ENCODE measurements at regions not wholly inside any gene's neighbourhood (a gene's known extent, or its start where the extent isn't known, plus 50 kb on each side); places are given as distances from the start of the nearest gene placed in this dataset.

DNA sequence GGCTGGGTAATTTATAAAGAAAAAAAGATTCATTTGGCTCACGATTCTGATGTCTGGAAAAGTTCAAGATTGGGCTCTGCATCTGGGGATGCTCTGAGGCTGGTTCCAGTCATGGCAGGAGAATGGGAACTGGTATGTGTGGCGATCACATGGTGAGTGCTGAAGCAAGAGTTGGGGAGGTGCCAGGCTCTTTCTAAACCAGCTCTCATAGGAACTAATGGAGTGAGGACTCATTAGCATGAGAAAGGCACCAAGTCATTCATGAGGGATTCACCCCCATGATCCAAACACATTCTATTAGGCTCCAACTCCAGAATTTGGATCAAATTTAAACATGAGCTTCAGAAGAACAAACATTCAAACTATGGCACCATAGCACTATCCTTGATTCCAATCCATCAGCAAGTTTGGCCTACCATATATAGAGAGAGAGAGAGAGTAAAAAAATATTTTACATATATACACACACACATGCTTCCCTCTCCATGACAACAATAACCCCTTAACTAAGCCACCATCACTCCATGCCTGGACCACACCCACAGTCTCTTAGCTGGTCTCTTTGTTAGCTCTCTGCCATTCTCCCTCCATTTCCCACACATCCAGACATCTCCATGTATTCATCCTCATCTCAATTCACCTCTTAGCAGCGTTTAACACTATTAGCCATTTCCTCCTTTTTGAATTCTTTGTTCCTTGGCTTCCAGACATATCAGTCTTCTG is 57.9 kb downstream of the NPY start:
- no peak for DNase-seq (ENCODE audit: low read depth in 2 of 2)

DNA sequence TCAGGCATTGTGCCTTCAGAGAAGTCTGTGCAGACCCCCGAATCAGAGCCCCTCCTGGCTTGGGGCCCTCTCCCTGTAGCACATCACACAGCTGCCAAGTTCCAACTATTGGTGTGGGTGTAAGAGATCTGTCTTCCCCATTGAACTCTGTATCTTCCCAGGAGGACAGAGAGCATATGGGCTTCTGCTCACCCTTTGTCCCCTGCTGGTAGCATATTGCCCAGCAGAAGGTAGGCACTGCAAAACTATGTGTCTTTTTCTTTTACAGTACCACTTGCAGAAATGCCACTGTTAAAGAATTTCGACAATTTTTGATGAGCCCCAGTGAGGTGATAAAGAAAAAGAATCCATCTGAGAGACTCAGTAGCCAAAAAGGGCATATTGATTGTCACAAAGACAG is 59.6 kb downstream of the NPY start:
- no peak for DNase-seq (ENCODE audit: low read depth in 2 of 2)

DNA sequence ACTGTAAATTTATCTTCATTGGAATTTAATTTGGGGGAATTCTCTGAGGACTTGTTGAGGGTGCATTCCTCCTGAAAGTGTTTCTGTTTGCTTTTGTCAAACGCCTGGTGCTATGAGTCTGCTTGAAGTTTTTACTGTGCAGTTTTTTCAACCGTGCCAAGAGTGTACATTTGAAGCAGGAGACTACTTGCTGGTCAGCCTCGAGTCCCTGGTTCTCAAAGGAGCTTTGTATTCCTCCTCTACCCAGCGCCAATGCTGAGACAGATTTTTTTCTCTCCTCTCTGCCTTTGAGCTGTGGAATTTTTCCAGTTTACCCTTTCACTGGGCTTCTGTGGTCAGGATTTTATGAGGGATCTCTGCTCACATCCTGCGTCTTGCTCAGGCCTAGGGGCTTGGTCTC is 62.1 kb downstream of the NPY start:
- no peak for DNase-seq (ENCODE audit: low read depth in 2 of 2)

DNA sequence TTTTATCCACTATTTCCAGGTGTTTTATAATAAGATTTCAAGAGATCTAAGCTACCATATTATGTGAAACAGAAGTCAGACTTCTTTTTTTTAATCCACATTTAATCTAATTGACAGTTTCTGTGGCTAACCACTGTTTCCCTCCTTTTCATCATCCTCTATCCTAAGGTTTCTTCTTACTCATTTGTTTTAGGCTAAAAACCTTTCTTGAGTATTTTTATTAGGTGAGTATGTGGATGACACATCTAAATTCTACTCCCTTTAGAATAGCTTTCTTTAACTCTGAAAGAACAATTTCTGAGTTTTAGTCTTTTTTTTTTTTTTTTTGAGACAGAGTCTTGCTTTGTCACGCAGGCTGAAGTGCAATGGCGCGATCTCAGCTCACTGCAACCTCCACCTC is 62.7 kb downstream of the NPY start:
- DNase-seq (ENCODE audit: low read depth in 2 of 2), result no peak

DNA sequence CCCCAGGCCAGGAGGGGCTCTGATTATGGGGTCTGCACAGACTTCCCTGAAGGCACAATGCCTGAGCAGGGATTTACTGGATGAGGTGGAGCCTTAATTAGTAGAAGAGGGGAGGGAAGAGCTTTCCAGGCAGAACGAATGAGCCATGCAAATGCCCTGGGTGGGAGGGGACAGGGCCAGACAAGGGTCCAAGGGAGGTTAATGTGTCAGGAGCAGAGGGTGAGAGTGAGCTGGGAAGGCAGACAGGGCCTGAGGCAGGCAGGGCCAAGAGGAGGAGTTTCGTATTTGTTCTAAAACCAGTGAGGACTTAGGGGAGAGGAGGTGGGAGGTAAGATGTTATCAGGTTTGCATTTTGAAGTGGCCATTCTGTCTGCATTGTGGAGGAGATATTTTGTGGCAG is 65.3 kb downstream of the NPY start:
- DNase-seq (ENCODE audit: low read depth in 2 of 2), result no peak

DNA sequence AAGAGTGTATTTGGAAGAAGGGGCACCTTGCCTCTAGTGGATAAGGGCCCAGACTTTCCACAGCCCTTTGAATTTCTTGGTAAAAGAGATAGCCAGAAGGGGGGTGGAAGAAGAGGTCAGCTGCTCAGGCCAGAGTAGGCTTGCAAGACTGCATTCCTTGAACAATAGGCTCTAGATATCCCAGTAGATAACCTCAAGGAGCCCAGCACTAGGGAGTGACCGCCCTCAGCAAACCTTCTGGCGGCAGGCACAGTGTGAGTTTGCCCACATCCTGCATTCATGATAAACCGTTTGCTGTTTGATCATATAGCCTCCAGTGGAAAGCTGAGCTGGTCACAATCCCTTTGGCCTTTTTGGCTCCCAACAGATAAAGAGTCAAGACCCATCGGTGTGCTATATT is 70.5 kb downstream of the NPY start:
- no peak for DNase-seq (ENCODE audit: low read depth in 2 of 2)

DNA sequence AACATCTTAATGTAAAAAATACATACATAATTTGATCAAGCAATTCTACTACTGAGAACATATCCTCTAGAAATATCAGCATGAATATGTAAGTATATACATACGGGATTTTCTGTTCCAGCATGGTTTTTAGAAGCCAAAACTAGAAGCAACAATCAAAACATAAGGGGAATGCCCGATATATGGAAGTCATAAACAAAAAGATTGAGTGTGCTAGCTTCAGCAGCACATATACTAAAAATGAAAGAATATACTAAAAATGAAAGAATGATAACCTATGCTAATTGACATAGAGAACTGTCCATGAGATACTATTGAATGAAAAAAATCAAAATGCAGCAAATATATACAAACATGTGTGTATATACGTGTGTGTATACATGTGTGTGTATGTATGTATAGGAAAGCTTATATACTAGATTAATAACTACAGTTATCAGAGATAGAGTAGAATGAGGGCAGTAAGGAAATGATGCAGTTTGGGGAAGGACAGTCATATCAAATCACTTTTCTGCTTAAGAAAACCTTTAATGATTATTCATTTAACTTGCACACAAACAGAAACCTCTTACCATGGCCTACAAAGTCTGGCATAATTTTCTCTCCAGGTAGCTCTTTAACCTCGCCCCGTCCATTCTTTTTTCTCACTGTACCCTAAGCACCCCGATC is 72.9 kb downstream of the NPY start:
- no peak for DNase-seq (ENCODE audit: low read depth in 2 of 2)

DNA sequence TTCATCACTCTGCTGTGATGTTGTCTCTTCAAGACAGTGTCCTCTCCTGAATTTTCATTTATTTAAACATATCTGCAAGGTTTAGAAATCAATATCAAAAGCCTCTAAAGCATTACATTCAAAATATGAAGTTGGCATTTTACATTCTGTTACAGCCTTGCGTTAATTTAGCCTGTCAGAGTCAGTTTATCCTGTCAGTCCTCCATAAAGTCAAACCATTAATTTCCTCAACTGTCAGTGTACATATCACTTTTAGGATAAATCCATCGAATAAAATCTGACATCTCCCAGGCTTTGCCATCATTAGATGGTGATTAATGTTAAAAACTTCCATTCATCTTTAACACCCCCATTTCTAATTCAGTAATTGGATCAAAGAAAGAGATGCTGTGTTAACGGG is 77.0 kb downstream of the NPY start:
- DNase-seq (ENCODE audit: low read depth in 2 of 2), result no peak

DNA sequence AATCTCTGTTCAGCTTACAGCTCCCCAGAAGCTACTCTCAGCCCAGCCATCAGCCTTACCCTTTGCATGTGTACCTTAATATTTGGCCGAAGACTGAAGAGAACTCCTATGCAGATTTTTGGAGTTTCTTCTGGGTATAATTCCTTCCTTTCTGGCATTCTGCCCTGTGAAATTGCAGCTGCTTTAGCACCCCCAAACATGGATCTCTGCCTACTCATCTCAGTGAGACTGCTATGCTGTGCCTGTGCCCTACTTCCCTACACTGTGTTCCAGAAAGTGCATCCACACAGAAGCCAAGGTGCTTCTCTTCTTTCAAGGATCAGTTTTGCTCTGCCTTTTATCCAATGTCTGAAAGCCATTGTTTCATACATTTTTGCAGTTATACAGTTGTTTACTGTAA is 81.6 kb downstream of the NPY start:
- DNase-seq (ENCODE audit: low read depth in 2 of 2), result no peak

DNA sequence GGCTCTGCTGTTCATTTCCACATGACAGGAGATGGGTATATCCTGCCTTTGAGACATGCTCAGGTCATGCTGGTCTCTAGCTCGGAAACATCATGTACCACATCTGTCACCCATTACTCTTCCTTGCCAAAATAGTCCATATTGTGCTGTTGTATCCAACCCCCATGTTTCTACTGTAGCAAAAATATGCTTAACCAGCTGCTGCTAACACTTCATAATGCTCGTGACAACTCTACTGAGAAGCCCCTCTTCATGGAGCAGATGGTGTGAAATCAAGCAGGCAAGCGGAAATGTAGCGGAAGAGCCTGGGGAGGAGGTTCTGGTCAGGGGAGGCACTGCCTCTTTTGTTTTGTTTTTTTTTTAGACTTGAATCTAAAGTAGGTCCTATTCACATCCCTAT is 82.9 kb downstream of the NPY start:
- DNase-seq (ENCODE audit: low read depth in 2 of 2), result peak in 1 of 2 donors; percentile 29

DNA sequence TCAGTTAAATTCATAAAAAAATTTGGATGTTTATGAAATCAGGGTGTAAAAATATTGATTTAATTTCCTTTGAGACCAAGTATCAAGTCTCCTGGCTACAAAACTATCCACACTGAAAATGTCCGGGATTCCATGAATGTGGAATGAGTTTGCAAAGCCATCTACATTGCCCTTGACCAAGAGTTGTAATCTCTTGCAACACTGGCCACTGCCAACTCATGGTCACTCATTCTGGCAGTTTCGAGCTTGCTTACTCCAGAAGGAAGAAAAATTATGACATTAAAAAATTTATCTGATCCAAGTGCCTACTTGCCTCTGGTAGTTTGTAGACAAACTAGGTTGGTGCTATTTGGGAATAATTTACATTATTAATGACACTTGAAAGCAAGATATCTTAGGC is 84.2 kb downstream of the NPY start:
- no peak for DNase-seq (ENCODE audit: low read depth in 2 of 2)

DNA sequence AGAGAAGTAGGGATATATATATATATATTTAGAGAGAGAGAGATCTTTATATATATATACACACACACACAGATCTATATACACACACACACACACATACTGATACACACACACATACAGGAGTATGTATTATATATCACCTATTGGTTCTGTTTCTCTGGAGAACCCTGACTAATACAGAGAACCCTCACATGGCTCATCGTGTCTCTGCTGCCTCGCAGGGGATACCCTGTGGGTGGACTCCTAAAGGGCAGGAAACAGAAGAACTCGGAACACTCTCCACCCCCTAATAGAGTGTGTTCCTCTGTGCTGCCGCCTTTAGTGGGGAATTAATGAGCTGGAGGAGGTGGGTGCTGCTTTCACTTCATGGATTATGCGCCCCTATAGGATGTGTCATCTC is 86.6 kb downstream of the NPY start:
- no peak for DNase-seq (ENCODE audit: low read depth in 2 of 2)

DNA sequence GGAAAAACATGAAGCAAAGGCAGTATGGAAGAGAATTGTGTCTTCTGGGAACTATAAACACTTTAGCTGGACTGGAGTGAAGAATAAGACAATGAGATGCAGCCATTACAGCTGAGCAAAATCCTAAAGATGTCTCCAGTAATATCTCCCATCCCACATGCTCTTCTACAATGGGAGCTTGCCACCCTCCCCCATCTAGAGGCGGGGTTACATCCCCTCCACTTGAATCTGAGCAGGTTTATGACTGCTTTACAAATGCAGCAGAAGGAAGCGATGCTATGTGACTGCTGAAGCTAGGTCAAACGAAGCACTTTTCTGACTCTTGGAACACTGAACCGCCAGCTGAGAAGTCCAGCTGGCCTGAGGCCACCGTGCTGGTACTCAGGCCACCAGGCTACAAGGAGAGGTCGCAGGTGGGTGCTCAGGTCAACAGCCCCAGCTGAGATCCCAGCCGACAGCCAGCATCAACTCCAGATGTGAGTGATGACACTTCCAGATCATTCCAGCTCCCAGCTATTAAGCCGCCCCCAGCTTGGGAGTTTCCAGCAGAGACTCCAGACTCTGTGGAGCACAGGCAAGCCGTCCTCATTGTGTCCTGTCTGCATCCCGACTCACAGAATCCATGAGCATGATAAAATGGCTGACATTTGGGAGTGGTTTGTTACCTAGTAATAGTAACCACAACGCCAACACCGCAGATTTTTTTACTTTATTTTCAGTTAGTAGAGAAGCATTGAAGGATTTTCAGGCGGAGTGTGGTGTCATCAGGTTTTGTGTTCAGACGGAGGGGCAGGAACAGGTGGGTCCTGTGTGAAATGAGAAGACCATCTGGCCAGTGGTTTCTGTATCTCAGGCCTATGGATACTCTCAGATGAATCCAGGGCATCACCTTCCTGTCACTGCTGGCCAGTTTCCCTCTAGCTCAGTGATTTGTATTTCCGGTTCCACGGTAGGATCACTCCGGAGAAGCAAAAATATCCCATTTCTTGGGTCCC is 89.3 kb downstream of the NPY start:
- DNase-seq (ENCODE audit: low read depth in 2 of 2), result no peak

DNA sequence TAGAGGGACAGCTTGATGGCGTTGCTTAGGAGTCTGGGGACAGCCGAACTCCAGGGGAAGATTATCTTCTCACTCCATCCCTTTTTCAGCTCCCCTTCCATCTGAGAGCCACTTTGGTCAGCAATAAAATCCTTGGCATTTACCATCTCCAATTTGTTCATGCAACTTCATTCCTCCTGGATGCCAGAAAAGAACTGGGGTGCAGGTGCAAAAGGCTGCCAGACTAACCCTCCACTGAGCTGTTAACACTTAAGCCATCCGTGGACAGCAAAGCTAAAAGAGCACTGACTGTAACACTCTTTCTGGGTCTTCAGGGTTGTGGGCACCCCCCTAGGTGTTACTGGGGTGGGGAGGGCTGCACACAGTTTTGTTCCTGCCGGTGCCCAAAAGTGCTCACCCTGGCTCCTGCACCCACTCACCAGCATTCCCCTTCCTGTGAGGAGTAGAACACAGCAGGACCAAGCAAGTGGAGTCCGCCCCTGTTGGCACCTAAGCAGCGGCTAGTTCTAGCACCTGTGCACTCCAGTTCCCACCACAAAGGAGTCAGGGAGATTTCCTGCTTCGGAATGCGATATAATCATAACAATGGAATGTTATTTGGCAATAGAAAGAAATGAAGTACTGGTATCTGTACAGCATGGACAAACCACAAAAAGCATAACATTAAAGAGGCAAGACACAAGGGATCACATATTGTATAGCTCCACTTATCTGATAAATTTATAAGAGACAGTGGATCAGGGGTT is 95.1 kb downstream of the NPY start:
- DNase-seq (ENCODE audit: low read depth in 2 of 2), result peak; percentile 3 to 8

DNA sequence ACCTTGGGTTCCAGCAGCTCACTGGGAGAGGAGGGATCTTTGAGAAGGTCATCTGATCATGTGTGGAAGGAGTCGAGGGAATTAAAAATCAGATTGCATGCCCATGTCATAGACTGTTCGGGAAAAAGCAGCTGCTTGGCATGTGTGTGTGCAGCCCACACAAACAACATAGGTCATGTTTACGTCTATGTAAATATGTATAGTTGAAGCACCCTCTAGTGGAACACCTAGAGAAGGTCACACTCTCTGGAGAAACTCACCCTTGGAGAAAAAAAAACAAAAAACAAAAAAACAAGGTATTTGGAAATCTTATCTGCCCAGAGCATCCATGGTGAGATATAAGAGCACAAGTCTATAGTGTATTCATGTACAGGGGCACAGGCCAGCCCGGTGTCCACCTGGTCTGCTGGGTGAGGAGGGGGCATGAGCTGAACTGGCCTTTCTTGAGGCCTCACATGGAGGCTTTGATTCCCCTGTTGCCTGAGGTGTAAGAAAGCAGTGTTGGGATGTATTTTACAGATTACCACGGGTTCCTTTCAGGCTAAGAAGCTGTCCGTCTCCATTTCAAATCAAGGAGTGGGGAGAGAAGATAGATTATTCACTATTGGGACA is 98.0 kb downstream of the NPY start:
- peak; percentile 5 to 11 for DNase-seq (ENCODE audit: low read depth in 2 of 2)

DNA sequence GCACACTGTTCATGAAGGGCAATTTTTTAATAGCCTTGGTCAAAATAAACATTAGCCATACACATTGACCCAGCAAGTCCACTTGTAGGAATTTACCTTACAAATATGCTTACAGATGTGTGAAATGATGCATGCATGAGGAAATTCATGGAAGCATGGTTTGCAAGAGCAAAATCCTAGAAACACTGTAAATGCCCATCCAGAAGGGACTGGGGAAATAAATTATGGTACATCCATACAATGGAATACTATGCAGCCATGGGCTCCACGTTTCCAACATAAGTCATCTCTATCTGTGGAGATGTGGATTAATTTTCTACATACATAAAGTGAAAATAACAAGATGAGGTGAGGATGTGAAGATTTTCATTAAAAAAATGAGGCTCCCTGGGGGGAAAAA is 99.1 kb downstream of the NPY start:
- DNase-seq (ENCODE audit: low read depth in 2 of 2), result no peak

DNA sequence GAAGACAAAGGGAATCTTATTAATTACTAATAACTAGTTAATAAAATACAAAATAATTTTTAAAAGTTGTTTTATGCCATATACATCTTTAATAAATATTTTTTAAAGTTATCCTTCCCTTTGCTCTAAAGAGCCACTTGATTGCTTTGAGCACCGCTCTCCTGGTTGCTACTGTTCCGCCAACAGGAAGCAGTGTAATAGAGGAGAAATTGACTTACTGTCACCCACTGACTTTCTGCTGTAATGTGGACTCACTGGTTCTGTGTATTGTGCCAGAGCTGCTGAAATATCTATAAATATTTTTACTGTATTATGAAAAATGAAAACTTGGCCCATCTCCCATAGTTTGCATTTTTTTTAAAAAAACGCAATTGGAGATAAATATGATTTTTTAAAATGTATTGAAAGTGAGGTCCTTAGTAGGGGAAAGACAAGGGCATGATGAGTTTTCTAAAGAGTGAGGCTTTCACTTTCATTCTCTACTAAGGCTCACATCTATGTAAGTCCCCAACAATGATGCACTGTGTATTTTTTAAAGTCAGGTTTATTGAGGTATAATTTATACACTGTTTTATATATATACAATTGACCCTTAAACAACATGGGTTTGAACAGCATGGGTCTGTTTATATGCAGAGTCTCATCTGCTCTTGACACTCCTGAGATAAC is 100.5 kb downstream of the NPY start:
- DNase-seq (ENCODE audit: low read depth in 2 of 2), result no peak

DNA sequence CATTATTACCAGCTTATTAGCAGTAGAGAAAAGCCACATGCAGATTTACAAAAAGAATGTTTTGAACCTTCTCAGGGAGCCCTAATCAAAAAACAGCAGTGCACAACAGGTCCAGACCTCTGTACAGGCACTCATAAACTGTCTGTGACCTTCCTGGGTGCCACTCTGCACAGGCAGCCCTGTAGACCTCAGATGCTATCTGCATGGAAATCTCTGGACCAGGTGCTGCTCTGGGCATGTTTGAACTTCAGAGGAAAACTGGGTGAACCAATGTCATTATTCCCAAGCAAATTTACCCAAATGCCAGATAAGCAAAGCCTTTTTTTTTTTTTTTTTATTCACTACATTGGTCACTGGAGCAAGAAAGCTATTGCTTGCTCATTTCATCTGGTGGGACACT is 104.2 kb downstream of the NPY start:
- no peak for DNase-seq (ENCODE audit: low read depth in 2 of 2)

DNA sequence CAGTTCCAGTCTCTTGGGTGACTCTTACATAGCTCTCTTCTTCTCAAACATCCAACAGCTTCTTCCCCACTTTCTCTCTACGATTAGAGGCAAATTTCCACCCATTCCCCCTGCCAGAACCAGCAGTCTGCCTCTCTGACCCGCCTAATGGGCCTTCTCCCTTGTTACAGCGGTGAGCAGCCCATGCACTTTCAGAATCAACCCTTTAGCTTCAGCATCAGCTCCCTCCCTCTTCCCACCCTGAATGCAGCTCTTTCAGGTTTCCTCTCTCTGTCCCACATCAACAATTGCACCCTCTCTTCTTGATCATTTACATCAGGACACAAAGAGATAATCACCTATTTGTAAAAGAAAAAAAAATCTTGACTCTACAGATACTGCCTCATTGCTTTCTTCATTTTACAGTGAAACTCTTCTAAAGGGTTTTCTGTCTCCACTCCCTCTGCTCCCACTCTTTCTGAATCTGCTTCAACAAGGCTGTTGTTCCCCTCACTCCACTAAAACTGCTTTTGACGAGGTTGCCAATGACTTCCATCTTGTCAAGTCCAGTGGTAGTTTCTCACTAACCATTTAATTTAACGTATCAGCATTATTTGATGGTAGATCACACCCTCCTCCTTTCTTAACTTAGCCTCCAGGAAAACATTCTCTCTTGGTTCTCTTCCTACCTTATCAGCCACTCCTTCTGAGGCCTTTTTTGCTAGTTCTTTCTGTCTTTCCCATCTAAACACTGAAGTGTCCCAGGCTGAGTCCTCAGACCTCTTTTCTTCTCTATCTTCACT is 106.6 kb downstream of the NPY start:
- DNase-seq (ENCODE audit: low read depth in 2 of 2), result no peak

DNA sequence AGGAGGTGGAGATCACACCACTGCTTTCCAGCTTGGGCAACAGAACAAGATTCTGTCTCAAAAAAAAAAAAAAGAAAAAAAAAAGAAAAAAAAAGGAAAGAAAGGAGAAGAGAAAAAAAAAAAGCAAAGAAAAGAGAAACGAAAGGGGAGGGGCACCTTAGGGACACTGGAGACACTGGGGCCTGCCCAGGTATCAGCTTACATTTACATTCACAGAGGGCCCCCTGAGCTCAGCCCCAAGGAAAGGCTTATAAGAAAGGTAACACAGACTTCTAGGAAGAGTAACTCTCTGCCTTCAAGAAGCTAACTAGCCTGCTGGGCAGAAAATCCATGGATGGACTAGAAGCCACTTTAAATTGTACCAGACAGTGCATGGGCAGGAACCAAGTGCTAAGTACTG is 108.8 kb downstream of the NPY start:
- no peak for DNase-seq (ENCODE audit: low read depth in 2 of 2)
